SK-N-SH (cell line): ENCODE measurements at regions not wholly inside any gene's neighbourhood (a gene's known extent, or its start where the extent isn't known, plus 50 kb on each side); places are given as distances from the start of the nearest gene placed in this dataset.

Source experiments
- CTCF ChIP-seq: fragments of 200-600 bp; sonication (generic); IDR thresholded peaks from 2 replicates; pipeline ENCODE4 v1.6.1; 2017; ENCODE audit warnings: antibody characterized with exemption, mild to moderate bottlenecking, moderate library complexity
- EP300 ChIP-seq, 2 experiments: IDR thresholded peaks; 2 replicates each; pipeline versions ENCODE4 v1.4.0 to v1.6.1; 2012; ENCODE audit warnings: borderline replicate concordance in 1 of 2, low read depth in 1 of 2, low read length in 1 of 2
- EZH2phosphoT487 ChIP-seq: fragments of 200-600 bp; sonication (generic); IDR thresholded peaks from 2 replicates; pipeline ENCODE4 v1.6.1; 2017; ENCODE audit warnings: low read depth, mixed run types, mild to moderate bottlenecking, antibody characterized with exemption, moderate library complexity, borderline replicate concordance
- FOXM1 ChIP-seq: IDR thresholded peaks from 2 replicates; pipeline ENCODE4 v1.4.0; 2012; ENCODE audit warnings: low read depth, mild to moderate bottlenecking
- GATA2 ChIP-seq: sonication (generic); formaldehyde crosslinking; IDR thresholded peaks from 2 replicates; pipeline ENCODE4 v1.5.0; 2020; ENCODE audit warnings: mild to moderate bottlenecking, missing genetic modification reagents
- JUND ChIP-seq: IDR thresholded peaks from 2 replicates; pipeline ENCODE4 v1.4.0; 2012
- MEF2A ChIP-seq: IDR thresholded peaks from 2 replicates; pipeline ENCODE4 v1.4.0; 2012; ENCODE audit warnings: low read depth, borderline replicate concordance
- POLR2AphosphoS5 ChIP-seq: IDR thresholded peaks from 2 replicates; pipeline ENCODE4 v1.6.1; 2012; ENCODE audit warnings: low read depth, low read length
- RAD21 ChIP-seq: IDR thresholded peaks from 2 replicates; pipeline ENCODE4 v1.6.1; 2012; ENCODE audit warnings: mild to moderate bottlenecking, low read length
- REST ChIP-seq: IDR thresholded peaks from 2 replicates; pipeline ENCODE4 v1.6.1; 2012; ENCODE audit warnings: mild to moderate bottlenecking, low read depth, low read length, moderate library complexity
- SIN3A ChIP-seq: IDR thresholded peaks from 2 replicates; pipeline ENCODE4 v1.6.1; 2012; ENCODE audit warnings: low read depth, mild to moderate bottlenecking, low read length, moderate library complexity, borderline replicate concordance
- SMC3 ChIP-seq: IDR thresholded peaks from 2 replicates; pipeline ENCODE4 v1.6.1; 2012; ENCODE audit warnings: low read depth, low read length, improper control_type of control experiment
- TEAD4 ChIP-seq: IDR thresholded peaks from 2 replicates; pipeline ENCODE4 v1.4.0; 2012; ENCODE audit warnings: mild to moderate bottlenecking, borderline replicate concordance; ENCODE audit not compliant: insufficient read depth
- YY1 ChIP-seq: IDR thresholded peaks from 2 replicates; pipeline ENCODE4 v1.4.0; 2012; ENCODE audit warnings: low read depth, mild to moderate bottlenecking

DNA sequence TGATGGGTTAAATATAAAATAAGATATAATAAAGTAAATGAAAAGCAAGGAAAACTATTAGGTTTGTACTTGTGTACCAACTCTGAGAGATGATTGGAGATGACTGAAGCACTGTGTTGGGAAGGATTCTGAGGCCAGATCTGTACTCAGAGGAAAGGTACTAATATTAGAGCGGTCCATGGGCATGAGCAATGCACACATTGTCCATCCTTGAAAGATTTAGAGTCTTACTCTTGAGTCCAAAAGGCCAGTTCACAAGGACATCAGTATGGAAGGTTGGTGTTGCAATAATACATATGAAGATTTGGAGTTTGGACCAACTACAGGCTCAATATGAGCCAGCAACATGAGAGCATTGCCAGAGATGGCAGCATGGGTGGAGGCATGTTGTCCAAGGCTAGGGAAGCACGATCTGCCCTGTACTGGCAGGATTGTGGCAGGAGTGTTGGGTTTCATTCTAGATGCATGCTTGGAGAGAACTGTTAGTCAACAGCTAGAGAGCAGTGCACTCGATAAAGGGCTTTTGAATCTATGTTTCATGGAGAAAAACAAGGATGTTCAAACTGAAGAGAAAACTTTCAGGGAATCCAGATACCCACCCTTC, 84.4 kb downstream of the TMEM215 start:
- TF ChIP-seq MEF2A (no peak), CTCF (no peak), TEAD4 (no peak), YY1 (no peak), REST (no peak), FOXM1 (no peak), EP300 (IDR thresholded peaks at IDR 0.05; ENCODE audit: borderline replicate concordance in 1 of 2, low read depth in 1 of 2, low read length in 1 of 2) (no peak), GATA2 (CRISPR knock-in tag) (no peak), EZH2phosphoT487 (no peak), SMC3 (no peak), SIN3A (no peak), JUND (no peak), RAD21 (no peak), POLR2AphosphoS5 (no peak)
